ENCODE measurements at regions not wholly inside any gene's neighbourhood (a gene's known extent, or its start where the extent isn't known, plus 50 kb on each side); places are given as distances from the start of the nearest gene placed in this dataset.

DNA sequence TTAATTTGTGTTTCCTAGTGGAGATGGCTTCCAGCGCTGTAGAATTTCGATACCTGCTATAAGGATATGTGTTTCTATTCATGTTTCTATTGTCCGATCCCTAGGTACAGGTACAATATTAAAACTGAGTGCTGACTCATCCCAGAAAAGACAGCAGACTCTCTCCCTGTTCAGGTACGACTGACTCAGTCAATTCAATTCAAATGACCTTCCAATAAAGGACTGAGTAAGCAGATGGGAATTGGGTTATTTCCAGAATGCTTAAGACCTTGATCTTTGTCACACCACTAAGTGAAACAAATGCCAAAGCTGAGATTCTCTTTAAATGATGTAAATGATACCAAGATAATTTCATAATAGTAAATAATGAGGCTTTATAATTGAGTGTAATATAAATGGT is 1596.9 kb downstream of the RPA4 start:
- Histone ChIP-seq H3K4me3 (replicated peaks in 1 of 4; ENCODE audit: control extremely low read depth in 1 of 4, insufficient read depth in 1 of 4, low read depth in 3 of 4, low read length in 4 of 4) (no peak overlapping the region), H2AFZ (ENCODE audit: low read length) (no peak overlapping the region), H3K9ac (ENCODE audit: insufficient read depth, low read length) (no peak overlapping the region), H3K4me1 (ENCODE audit: control insufficient read depth, extremely low read depth, insufficient read depth, low read length) (no peaks in the 10 kb centered on the region), H3K27ac (ENCODE audit: insufficient read depth, low read length) (no peak overlapping the region), H3K9me3 (ENCODE audit: control insufficient read depth, insufficient read depth, low read depth, low read length) (no peaks in the 10 kb centered on the region), H3K27me3 (ENCODE audit: control insufficient read depth, insufficient read depth, low read length) (no peaks in the 10 kb centered on the region), H3K79me2 (ENCODE audit: control insufficient read depth, insufficient read depth, low read length) (no peaks in the 10 kb centered on the region), H3K4me2 (ENCODE audit: extremely low read depth, insufficient read depth, low read length) (no peak overlapping the region), H4K20me1 (ENCODE audit: control insufficient read depth, extremely low read depth, insufficient read depth, low read length) (no peaks in the 10 kb centered on the region), H3K36me3 (ENCODE audit: control insufficient read depth, insufficient read depth, low read length) (no peaks in the 10 kb centered on the region)
- no peak for DNase-seq (ENCODE audit: low read depth in 2 of 2)
- no peak for TF ChIP-seq CTCF (conservative IDR thresholded peaks at IDR 0.05 in 1 of 2, IDR thresholded peaks at IDR 0.05 in 1 of 2; ENCODE audit: low read depth in 1 of 2, low read length in 2 of 2)
- no peak for TF ChIP-seq EZH2 (IDR thresholded peaks at IDR 0.05; ENCODE audit: low read length, missing control alignments)

- H3K9me3 ChIP-seq (ENCODE audit: control insufficient read depth, insufficient read depth, low read depth, low read length): no peaks in the 10 kb centered on the region
- TF ChIP-seq EZH2 (IDR thresholded peaks at IDR 0.05; ENCODE audit: low read length, missing control alignments) (no peak), CTCF (conservative IDR thresholded peaks at IDR 0.05 in 1 of 2, IDR thresholded peaks at IDR 0.05 in 1 of 2; ENCODE audit: low read depth in 1 of 2, low read length in 2 of 2) (no peak)
- no peak for DNase-seq (ENCODE audit: low read depth in 2 of 2)
- no peaks in the 10 kb centered on the region for H3K36me3 ChIP-seq (ENCODE audit: control insufficient read depth, insufficient read depth, low read length)
- no peak overlapping the region for H2AFZ ChIP-seq (ENCODE audit: low read length)
- no peak overlapping the region for H3K4me3 ChIP-seq (replicated peaks in 1 of 4; ENCODE audit: control extremely low read depth in 1 of 4, insufficient read depth in 1 of 4, low read depth in 3 of 4, low read length in 4 of 4)
- H3K4me1 ChIP-seq (ENCODE audit: control insufficient read depth, extremely low read depth, insufficient read depth, low read length): no peaks in the 10 kb centered on the region
- no peaks in the 10 kb centered on the region for H4K20me1 ChIP-seq (ENCODE audit: control insufficient read depth, extremely low read depth, insufficient read depth, low read length)
- H3K27ac ChIP-seq (ENCODE audit: insufficient read depth, low read length): no peak overlapping the region
- H3K4me2 ChIP-seq (ENCODE audit: extremely low read depth, insufficient read depth, low read length): no peak overlapping the region
- no peak overlapping the region for H3K9ac ChIP-seq (ENCODE audit: insufficient read depth, low read length)
- no peaks in the 10 kb centered on the region for H3K27me3 ChIP-seq (ENCODE audit: control insufficient read depth, insufficient read depth, low read length)
- no peaks in the 10 kb centered on the region for H3K79me2 ChIP-seq (ENCODE audit: control insufficient read depth, insufficient read depth, low read length)
Measured at GRCh38 chrX:98481636-98482035, 1597.9 kb downstream of the RPA4 start.

DNA sequence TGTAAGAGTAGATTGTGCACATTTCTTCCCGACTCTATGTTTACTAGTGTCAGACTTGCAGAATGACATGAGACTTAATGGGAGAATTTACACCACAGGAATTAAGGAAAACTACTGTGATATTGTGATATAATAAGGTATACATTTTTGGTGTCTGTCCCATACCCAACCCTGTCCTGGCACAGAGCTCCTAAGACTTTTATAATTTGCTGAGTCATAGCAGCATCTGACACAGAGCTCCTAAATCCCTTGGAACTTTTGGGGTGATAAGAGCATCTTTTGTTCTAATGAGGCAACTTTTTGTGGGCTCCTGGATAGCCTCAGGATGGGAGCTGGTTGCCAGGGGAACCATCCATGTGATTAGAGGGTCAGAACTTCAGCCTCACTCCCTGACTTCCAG is 1607.0 kb downstream of the RPA4 start:
- Histone ChIP-seq H3K9ac (ENCODE audit: insufficient read depth, low read length) (no peak overlapping the region), H3K4me2 (ENCODE audit: extremely low read depth, insufficient read depth, low read length) (no peak overlapping the region), H3K9me3 (ENCODE audit: control insufficient read depth, insufficient read depth, low read depth, low read length) (no peaks in the 10 kb centered on the region), H3K4me1 (ENCODE audit: control insufficient read depth, extremely low read depth, insufficient read depth, low read length) (no peaks in the 10 kb centered on the region), H3K4me3 (replicated peaks in 1 of 4; ENCODE audit: control extremely low read depth in 1 of 4, insufficient read depth in 1 of 4, low read depth in 3 of 4, low read length in 4 of 4) (no peak overlapping the region), H3K27ac (ENCODE audit: insufficient read depth, low read length) (no peak overlapping the region), H3K36me3 (ENCODE audit: control insufficient read depth, insufficient read depth, low read length) (no peaks in the 10 kb centered on the region), H3K27me3 (ENCODE audit: control insufficient read depth, insufficient read depth, low read length) (no peaks in the 10 kb centered on the region), H4K20me1 (ENCODE audit: control insufficient read depth, extremely low read depth, insufficient read depth, low read length) (no peaks in the 10 kb centered on the region), H3K79me2 (ENCODE audit: control insufficient read depth, insufficient read depth, low read length) (no peaks in the 10 kb centered on the region), H2AFZ (ENCODE audit: low read length) (no peak overlapping the region)
- DNase-seq (ENCODE audit: low read depth in 2 of 2): no peak
- TF ChIP-seq EZH2 (IDR thresholded peaks at IDR 0.05; ENCODE audit: low read length, missing control alignments) (no peak), CTCF (conservative IDR thresholded peaks at IDR 0.05 in 1 of 2, IDR thresholded peaks at IDR 0.05 in 1 of 2; ENCODE audit: low read depth in 1 of 2, low read length in 2 of 2) (no peak)
